Brain microvascular endothelial cell (primary cell): ENCODE measurements at regions not wholly inside any gene's neighbourhood (a gene's known extent, or its start where the extent isn't known, plus 50 kb on each side); places are given as distances from the start of the nearest gene placed in this dataset.

ENCODE experiments used
- DNase-seq: peaks from one replicate; pipeline ENCODE4 v3.0.0-alpha.2; 2020
- H3K27ac ChIP-seq: fragments of 250-450 bp; sonication (Bioruptor Pico); 2 replicates; pipeline ENCODE4 v1.5.1; 2020; ENCODE audit warnings: mild to moderate bottlenecking, moderate library complexity
- H3K27me3 ChIP-seq: fragments of 250-450 bp; sonication (Bioruptor Pico); replicated peaks from 2 replicates; pipeline ENCODE4 v1.5.1; 2020; ENCODE audit warnings: mild to moderate bottlenecking
- H3K36me3 ChIP-seq: fragments of 250-450 bp; sonication (Bioruptor Pico); replicated peaks from 2 replicates; pipeline ENCODE4 v1.5.1; 2020; ENCODE audit warnings: mild to moderate bottlenecking
- H3K4me3 ChIP-seq: 2 replicates; pipeline ENCODE4 v1.5.1; 2011; ENCODE audit warnings: low read depth, mild to moderate bottlenecking, control low read depth, low read length, moderate library complexity
- CTCF ChIP-seq: IDR thresholded peaks from 2 replicates; pipeline ENCODE4 v1.5.1; 2011; ENCODE audit warnings: low read depth, mild to moderate bottlenecking, moderate library complexity, low read length, control low read depth, inconsistent platforms; ENCODE audit errors: missing control alignments
- in situ Hi-C: cut with HindIII; loops from 2 replicates; pipeline ENCODE4 v1.10.0; 2017; ENCODE audit warnings: low sequenced_read_pairs, low pct_ligation_motif_present

- no peak for DNase-seq
- Histone ChIP-seq H3K36me3 (no peaks in the 10 kb centered on the region), H3K27ac (no peak overlapping the region), H3K4me3 (no peak overlapping the region), H3K27me3 (no peaks in the 10 kb centered on the region)
- in situ Hi-C loops = loop anchor here (25.0 kb wide), 1 partner anchor 1100 kb away; no protein-coding TSS in a partner anchor
- no peak for TF ChIP-seq CTCF
These were observed 683.7 kb upstream of the SOX9 start for GRCh38 chr17:71437166-71437565.

GRCh38 chr17:71438631-71439146 lies 682.1 kb upstream of the SOX9 start:
- in situ Hi-C loops = loop anchor here (25.0 kb wide), 1 partner anchor 1099 kb away; no protein-coding TSS in a partner anchor

GRCh38 chr17:71440513-71440912 lies 680.3 kb upstream of the SOX9 start:
- no peak for DNase-seq
- H3K36me3 ChIP-seq = no peaks in the 10 kb centered on the region
- H3K27me3 ChIP-seq = no peaks in the 10 kb centered on the region
- in situ Hi-C loops = loop anchor here (25.0 kb wide), 1 partner anchor 1097 kb away; no protein-coding TSS in a partner anchor
- no peak overlapping the region for H3K4me3 ChIP-seq
- peak overlapping the region; percentile 57 for H3K27ac ChIP-seq
- no peak for TF ChIP-seq CTCF

More at GRCh38 chr17:71438631-71439146, 682.1 kb upstream of the SOX9 start:
- Histone ChIP-seq H3K27me3 (no peaks in the 10 kb centered on the region), H3K4me3 (no peak overlapping the region), H3K36me3 (no peaks in the 10 kb centered on the region), H3K27ac (peak overlapping the region; percentile 64)
- no peak for TF ChIP-seq CTCF
- DNase-seq = peak; percentile 94

- in situ Hi-C loops = loop anchor here (25.0 kb wide), 1 partner anchor 1096 kb away; no protein-coding TSS in a partner anchor
These were observed 679.7 kb upstream of the SOX9 start for GRCh38 chr17:71441098-71441497.

GRCh38 chr17:71444078-71444477 lies 676.7 kb upstream of the SOX9 start:
- no peak overlapping the region for H3K4me3 ChIP-seq

More at GRCh38 chr17:71441098-71441497, 679.7 kb upstream of the SOX9 start:
- no peak for TF ChIP-seq CTCF
- peak overlapping the region; percentile 57 for H3K27ac ChIP-seq
- no peaks in the 10 kb centered on the region for H3K27me3 ChIP-seq
- peak; percentile 92 for DNase-seq
- no peak overlapping the region for H3K4me3 ChIP-seq
- no peaks in the 10 kb centered on the region for H3K36me3 ChIP-seq

More at GRCh38 chr17:71444078-71444477, 676.7 kb upstream of the SOX9 start:
- H3K27me3 ChIP-seq = no peaks in the 10 kb centered on the region
- TF ChIP-seq CTCF = no peak
- no peaks in the 10 kb centered on the region for H3K36me3 ChIP-seq
- H3K27ac ChIP-seq = no peak overlapping the region
- no peak for DNase-seq
- in situ Hi-C loops = loop anchor here (25.0 kb wide), 1 partner anchor 1093 kb away; no protein-coding TSS in a partner anchor
